Kidney tubule cell (primary cell): ENCODE measurements at regions not wholly inside any gene's neighbourhood (a gene's known extent, or its start where the extent isn't known, plus 50 kb on each side); places are given as distances from the start of the nearest gene placed in this dataset.
"Not testable (repeated sequence)": the region's sequence is repeated elsewhere in the genome, so short reads cannot be mapped to it uniquely, and the experiment has no call there.

ENCODE experiments used
- DNase-seq: peaks from one replicate; pipeline ENCODE4 v3.0.0-alpha.2; 2018; ENCODE audit warnings: low spot score

- no peak for DNase-seq
These were observed 141.0 kb downstream of the FZD1 start for GRCh38 chr7:91405092-91405788.

- not testable (repeated sequence) for DNase-seq
These were observed 141.6 kb downstream of the FZD1 start for GRCh38 chr7:91405873-91406272.

GRCh38 chr7:91407942-91408341 is 143.7 kb downstream of the FZD1 start:
- no peak for DNase-seq

GRCh38 chr7:91408388-91409154 is 144.3 kb downstream of the FZD1 start:
- no peak for DNase-seq

GRCh38 chr7:91411060-91411459 is 146.8 kb downstream of the FZD1 start:
- DNase-seq, result no peak

GRCh38 chr7:91412298-91412697 is 148.1 kb downstream of the FZD1 start:
- DNase-seq, result no peak

GRCh38 chr7:91414734-91415133 is 150.5 kb downstream of the FZD1 start:
- no peak for DNase-seq

- DNase-seq, result no peak
These were observed 152.1 kb downstream of the FZD1 start for GRCh38 chr7:91416155-91416865.

GRCh38 chr7:91420606-91421005 is 156.4 kb downstream of the FZD1 start:
- DNase-seq, result no peak

- DNase-seq, result no peak
These were observed 156.8 kb downstream of the FZD1 start for GRCh38 chr7:91421018-91421417.

- peak; percentile 3 for DNase-seq
These were observed 160.1 kb downstream of the FZD1 start for GRCh38 chr7:91424371-91424770.

- no peak for DNase-seq
These were observed 160.9 kb downstream of the FZD1 start for GRCh38 chr7:91425149-91425548.

- DNase-seq, result no peak
These were observed 162.8 kb downstream of the FZD1 start for GRCh38 chr7:91427051-91427450.

GRCh38 chr7:91431601-91432000 is 167.4 kb downstream of the FZD1 start:
- no peak for DNase-seq

- DNase-seq, result no peak
These were observed 170.6 kb downstream of the FZD1 start for GRCh38 chr7:91434836-91435235.

GRCh38 chr7:91435381-91436059 is 171.3 kb downstream of the FZD1 start:
- no peak for DNase-seq

GRCh38 chr7:91436655-91437054 is 172.4 kb downstream of the FZD1 start:
- no peak for DNase-seq

GRCh38 chr7:91440198-91440597 is 176.0 kb downstream of the FZD1 start:
- not testable (repeated sequence) for DNase-seq

GRCh38 chr7:91443862-91444261 is 179.6 kb downstream of the FZD1 start:
- no peak for DNase-seq

- no peak for DNase-seq
These were observed 182.6 kb downstream of the FZD1 start for GRCh38 chr7:91446819-91447218.

GRCh38 chr7:91455411-91455810 is 191.2 kb downstream of the FZD1 start:
- DNase-seq, result no peak

GRCh38 chr7:91457208-91457607 is 193.0 kb downstream of the FZD1 start:
- no peak for DNase-seq
